22Rv1 (cell line): ENCODE measurements at regions not wholly inside any gene's neighbourhood (a gene's known extent, or its start where the extent isn't known, plus 50 kb on each side); places are given as distances from the start of the nearest gene placed in this dataset.

Source experiments
- H3K27ac ChIP-seq: fragments of 450-650 bp; 2 replicates; pipeline ENCODE4 v1.5.1; 2017
- CTCF ChIP-seq: fragments of 450-650 bp; IDR thresholded peaks from 2 replicates; pipeline ENCODE4 v1.5.1; 2017; ENCODE audit warnings: mild to moderate bottlenecking
- ZFX ChIP-seq: fragments of 450-650 bp; IDR thresholded peaks from 2 replicates; pipeline ENCODE4 v1.6.1; 2017; ENCODE audit warnings: antibody characterized with exemption, borderline replicate concordance

GRCh38 chr6:55666037-55666436 lies 87.0 kb upstream of the HMGCLL1 start:
- TF ChIP-seq CTCF (no peak), ZFX (no peak)
- H3K27ac ChIP-seq, result no peak overlapping the region

- no peak overlapping the region for H3K27ac ChIP-seq
Measured at GRCh38 chr6:55664591-55665587, 85.9 kb upstream of the HMGCLL1 start.

GRCh38 chr6:55663914-55664313 lies 84.9 kb upstream of the HMGCLL1 start:
- no peak overlapping the region for H3K27ac ChIP-seq
- no peak for TF ChIP-seq CTCF
- no peak for TF ChIP-seq ZFX

More at GRCh38 chr6:55664591-55665587, 85.9 kb upstream of the HMGCLL1 start:
- TF ChIP-seq CTCF, result no peak
- TF ChIP-seq ZFX, result no peak

- no peak overlapping the region for H3K27ac ChIP-seq
- no peak for TF ChIP-seq ZFX
- no peak for TF ChIP-seq CTCF
Measured at GRCh38 chr6:55659304-55659703, 80.3 kb upstream of the HMGCLL1 start.

GRCh38 chr6:55654445-55654844 lies 75.5 kb upstream of the HMGCLL1 start:
- TF ChIP-seq CTCF (no peak), ZFX (no peak)
- no peak overlapping the region for H3K27ac ChIP-seq

GRCh38 chr6:55652429-55652828 lies 73.4 kb upstream of the HMGCLL1 start:
- H3K27ac ChIP-seq, result no peak overlapping the region
- TF ChIP-seq CTCF, result no peak
- no peak for TF ChIP-seq ZFX

GRCh38 chr6:55651015-55651414 lies 72.0 kb upstream of the HMGCLL1 start:
- TF ChIP-seq CTCF (no peak), ZFX (no peak)
- H3K27ac ChIP-seq, result no peak overlapping the region
